Motor neuron (in vitro differentiated cells): ENCODE measurements at regions not wholly inside any gene's neighbourhood (a gene's known extent, or its start where the extent isn't known, plus 50 kb on each side); places are given as distances from the start of the nearest gene placed in this dataset.
A peak's percentile ranks its signal among the peaks of the same experiment; 100 is the strongest.

Source experiments
- ATAC-seq, 8 experiments: fragments of 200-7000 bp; cut with Tn5 transposase; replicated peaks in 6 of 8; 2 replicates each; pipeline ENCODE4 v1.8.0; 2021; ENCODE audit warnings: mild to moderate bottlenecking in 8 of 8, moderate library complexity in 8 of 8
- H3K27ac ChIP-seq, 2 donors: fragments of 250-450 bp; sonication (Bioruptor Pico); 2 replicates each; pipeline ENCODE4 v1.9.0; 2021; ENCODE audit warnings: antibody characterized with exemption in 2 of 2, mild to moderate bottlenecking in 2 of 2, moderate library complexity in 1 of 2
- H3K4me1 ChIP-seq, 2 donors: fragments of 250-450 bp; sonication (Bioruptor Pico); replicated peaks in 1 of 2; 2 replicates each; pipeline ENCODE4 v1.6.1; 2021; ENCODE audit warnings: antibody characterized with exemption in 2 of 2, mild to moderate bottlenecking in 2 of 2, moderate library complexity in 1 of 2
- H3K4me3 ChIP-seq, 5 donors: fragments of 250-450 bp; sonication (Bioruptor Pico); 2 replicates each; pipeline ENCODE4 v1.9.0; 2021; ENCODE audit warnings: antibody characterized with exemption in 5 of 5, mild to moderate bottlenecking in 5 of 5, moderate library complexity in 4 of 5
- WGBS, 10 experiments: fragments of 450-650 bp; shearing (Covaris generic); methylation state at CpG; one replicate each; pipeline ENCODE4 v1.0.0; 2022; 5-methylcytosine and 5-hydroxymethylcytosine counted together
- in situ Hi-C, 9 experiments: fragments of 400-800 bp; cut with MboI; loops; one replicate each; pipeline ENCODE4 v1.15.0; 2021; ENCODE audit warnings: low sequenced_read_pairs in 9 of 9, low pct_unique_long_range_greater_than_20kb in 2 of 9; ENCODE audit not compliant: unreplicated experiment in 9 of 9

GRCh38 chr5:110053205-110053604 lies 363.5 kb downstream of the MAN2A1 start:
- ATAC-seq: no peak
- 63 to 100% (median 100%) methylated on average over 1 of the region's 1 CpG; no CpG with 5 or more reads in 3 of the 10 experiments for WGBS, 10 experiments
- peaks cover 5 to 6% of the 10 kb centered on the region in 2 donors for H3K4me1 ChIP-seq
- no peak overlapping the region for H3K27ac ChIP-seq
- in situ Hi-C loops: no loop called here
- no peak overlapping the region for H3K4me3 ChIP-seq

DNA sequence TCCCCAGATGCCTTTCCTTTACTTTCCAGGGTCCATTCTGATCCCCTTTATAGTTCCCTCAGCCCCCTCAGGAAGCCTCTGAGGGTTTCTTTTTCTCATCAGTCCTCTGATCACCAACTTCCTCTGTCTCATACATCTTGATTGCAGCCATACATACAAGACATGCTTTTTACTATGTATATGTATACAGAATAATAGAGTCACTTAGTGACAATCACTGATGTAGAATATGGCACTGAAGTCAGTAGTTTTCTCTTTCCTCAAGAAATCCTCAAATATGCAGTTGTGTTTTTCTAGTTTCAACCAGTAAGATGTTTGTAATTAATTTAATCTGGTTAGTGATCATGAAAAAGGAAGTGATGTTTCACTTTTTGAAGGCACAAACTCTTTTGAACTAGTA lies 364.1 kb downstream of the MAN2A1 start:
- ATAC-seq: no peak
- Histone ChIP-seq H3K27ac (no peak overlapping the region), H3K4me1 (peaks cover 0 to 2% of the 10 kb centered on the region in 2 donors), H3K4me3 (no peak overlapping the region)
- in situ Hi-C loops: no loop called here

DNA sequence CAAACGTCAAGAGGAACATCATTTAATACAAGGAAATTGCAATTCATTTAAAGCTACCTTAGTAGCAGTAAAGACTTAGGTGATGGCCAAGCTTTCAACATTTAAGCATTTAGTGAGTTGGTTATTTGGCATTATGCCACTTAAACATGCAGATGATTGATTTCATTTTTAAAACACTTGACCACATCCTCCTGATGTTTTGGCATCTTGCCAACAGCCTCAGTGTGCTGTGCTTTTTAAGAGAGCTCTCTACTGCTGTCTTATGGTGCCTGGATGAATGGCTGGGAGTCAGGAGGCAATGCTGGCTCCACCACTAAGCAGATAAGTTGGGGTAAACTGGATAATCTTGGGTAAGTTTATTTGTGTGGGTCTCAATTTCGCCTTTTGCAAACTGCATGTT lies 364.5 kb downstream of the MAN2A1 start:
- Histone ChIP-seq H3K27ac (no peak overlapping the region), H3K4me3 (no peak overlapping the region), H3K4me1 (no peaks in the 10 kb centered on the region)
- in situ Hi-C loops: no loop called here
- 0 to 88% (median 51%) methylated on average over 1 to 2 of the region's 2 CpGs; no CpG with 5 or more reads in 1 of the 10 experiments for WGBS, 10 experiments
- ATAC-seq: peak in 4 of 8 experiments; percentile 23 to 41 (median 36)

- Histone ChIP-seq H3K4me3 (no peak overlapping the region), H3K27ac (no peak overlapping the region), H3K4me1 (no peaks in the 10 kb centered on the region)
- peak in 2 of 8 experiments; percentile 72 to 89 for ATAC-seq
- WGBS, 10 experiments: 0 to 100% (median 56%) methylated on average over 1 to 2 of the region's 2 CpGs
- in situ Hi-C loops: no loop called here
Measured at GRCh38 chr5:110055302-110055701, 365.6 kb downstream of the MAN2A1 start.

DNA sequence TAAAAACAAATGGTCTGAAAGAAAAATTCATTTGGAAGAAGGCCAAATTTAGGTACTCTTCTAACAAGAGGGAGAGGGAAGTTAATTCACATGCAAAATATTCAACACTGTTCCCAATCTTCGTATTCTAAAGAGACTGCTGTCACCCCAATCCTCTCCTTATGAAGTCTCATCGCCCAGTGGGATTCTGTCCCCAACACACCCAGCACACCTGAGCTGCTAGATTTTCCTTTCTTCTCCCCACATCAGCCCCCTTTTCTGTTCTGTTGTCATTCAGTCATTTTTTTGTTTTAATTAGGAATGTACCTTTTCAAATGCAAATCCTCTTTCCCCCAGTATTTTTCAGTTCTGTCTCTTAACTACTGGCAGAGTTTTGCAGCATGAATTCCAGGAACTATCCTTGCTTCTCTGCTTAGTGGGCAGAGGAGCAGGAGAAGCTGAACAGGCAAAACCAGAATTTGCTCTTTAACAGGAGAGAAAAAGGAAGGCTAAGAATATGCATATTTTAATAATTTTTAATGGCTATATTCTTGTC lies 366.9 kb downstream of the MAN2A1 start:
- H3K4me3 ChIP-seq: no peak overlapping the region
- in situ Hi-C loops: no loop called here
- H3K4me1 ChIP-seq: no peaks in the 10 kb centered on the region
- no peak for ATAC-seq
- no peak overlapping the region for H3K27ac ChIP-seq
- 42 to 100% (median 61%) methylated on average over 1 to 2 of the region's 2 CpGs; no CpG with 5 or more reads in 3 of the 10 experiments for WGBS, 10 experiments

DNA sequence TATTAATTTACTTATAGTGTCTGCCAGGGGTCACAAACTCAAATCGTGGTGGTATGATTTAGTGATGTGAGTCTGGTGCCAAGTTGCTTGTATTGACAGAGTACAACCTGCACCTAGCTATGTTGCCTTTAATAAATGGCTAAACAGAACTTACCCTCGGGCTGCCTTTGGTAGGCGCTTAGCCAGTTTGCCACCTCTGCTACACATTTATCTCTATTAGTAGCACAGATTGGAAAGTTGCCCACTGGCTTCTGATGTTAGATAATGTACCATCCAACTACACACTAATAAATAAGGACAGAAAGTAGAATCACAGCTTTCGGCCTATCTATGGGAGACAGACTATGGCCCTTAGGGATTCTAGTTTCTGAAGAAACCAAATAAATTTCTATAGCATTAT lies 368.4 kb downstream of the MAN2A1 start:
- H3K4me1 ChIP-seq: no peaks in the 10 kb centered on the region
- in situ Hi-C loops: no loop called here
- WGBS, 10 experiments: 92 to 100% (median 100%) methylated on average over 1 to 3 of the region's 4 CpGs; no CpG with 5 or more reads in 3 of the 10 experiments
- H3K27ac ChIP-seq: no peak overlapping the region
- no peak overlapping the region for H3K4me3 ChIP-seq
- ATAC-seq: no peak

DNA sequence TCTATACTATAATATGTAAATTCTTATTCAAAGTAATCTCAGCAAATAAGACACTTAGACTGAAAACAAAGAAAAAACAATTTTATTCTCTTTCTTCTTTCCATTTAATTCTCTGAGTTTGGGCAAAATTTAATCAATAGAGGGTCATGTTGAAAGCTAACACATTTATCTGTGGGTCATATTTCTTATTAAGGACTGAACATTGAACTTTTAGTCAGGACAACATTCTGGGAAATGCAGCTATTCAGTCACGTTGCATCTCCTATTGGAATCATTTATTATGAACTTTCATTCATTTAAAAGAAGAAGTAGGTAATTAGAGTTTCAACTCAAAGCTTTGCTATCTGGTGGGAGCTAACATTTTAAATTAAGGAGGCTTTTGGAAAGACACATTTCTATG lies 372.5 kb downstream of the MAN2A1 start:
- in situ Hi-C loops: no loop called here
- ATAC-seq: no peak
- WGBS, 10 experiments: 29 to 100% (median 63%) methylated on average over 1 of the region's 1 CpG; no CpG with 5 or more reads in 3 of the 10 experiments
- no peak overlapping the region for H3K4me3 ChIP-seq
- H3K4me1 ChIP-seq: no peaks in the 10 kb centered on the region
- no peak overlapping the region for H3K27ac ChIP-seq

DNA sequence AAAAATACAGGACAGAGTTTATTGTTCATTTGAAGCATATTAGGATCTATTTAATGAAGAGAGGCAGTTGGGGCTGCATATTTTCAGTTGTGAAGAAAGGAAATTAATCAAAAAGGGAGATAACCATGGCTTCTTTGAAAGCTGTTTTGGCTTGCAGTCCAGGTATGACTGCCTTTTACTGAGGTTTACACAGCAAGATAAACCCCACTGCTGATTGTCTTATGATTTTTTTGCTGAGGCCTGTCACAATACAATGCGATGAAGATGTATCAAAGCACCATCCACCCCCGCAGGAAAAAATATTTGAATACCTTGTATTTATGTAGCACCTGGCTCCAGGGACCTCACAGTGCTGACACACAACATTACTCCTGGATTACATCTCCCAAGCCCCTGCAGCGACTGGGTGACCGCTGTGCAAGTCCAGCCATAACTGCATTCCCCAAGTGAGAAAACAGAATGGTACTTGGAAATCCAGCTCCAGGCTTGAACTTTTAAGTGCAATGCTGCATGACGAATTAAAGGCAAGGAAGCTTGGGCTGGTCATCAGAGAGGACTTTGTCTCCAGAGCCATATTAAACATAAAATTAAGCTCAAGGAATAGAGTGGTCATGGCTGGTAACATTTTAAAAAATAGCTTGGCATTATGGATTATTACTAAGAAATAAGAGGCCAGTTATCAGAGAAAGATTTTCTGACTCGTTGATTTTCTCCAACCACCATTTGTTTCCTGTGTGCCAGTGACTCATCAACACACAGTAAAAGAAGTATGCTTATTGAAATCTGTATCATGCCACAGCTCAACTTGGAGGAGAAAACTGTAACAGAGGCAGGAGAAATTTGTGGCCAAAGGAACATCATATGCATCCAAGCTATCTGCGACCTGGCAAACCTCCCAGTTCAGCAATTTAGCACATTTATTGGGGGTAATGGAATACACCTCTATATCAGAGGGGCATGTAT lies 374.2 kb downstream of the MAN2A1 start:
- in situ Hi-C loops: no loop called here
- peak in 3 of 8 experiments; percentile 21 to 41 (median 31) for ATAC-seq
- no peak overlapping the region for H3K27ac ChIP-seq
- WGBS, 10 experiments: 29 to 89% (median 79%) methylated on average over 3 to 7 of the region's 7 CpGs
- no peaks in the 10 kb centered on the region for H3K4me1 ChIP-seq
- H3K4me3 ChIP-seq: no peak overlapping the region

DNA sequence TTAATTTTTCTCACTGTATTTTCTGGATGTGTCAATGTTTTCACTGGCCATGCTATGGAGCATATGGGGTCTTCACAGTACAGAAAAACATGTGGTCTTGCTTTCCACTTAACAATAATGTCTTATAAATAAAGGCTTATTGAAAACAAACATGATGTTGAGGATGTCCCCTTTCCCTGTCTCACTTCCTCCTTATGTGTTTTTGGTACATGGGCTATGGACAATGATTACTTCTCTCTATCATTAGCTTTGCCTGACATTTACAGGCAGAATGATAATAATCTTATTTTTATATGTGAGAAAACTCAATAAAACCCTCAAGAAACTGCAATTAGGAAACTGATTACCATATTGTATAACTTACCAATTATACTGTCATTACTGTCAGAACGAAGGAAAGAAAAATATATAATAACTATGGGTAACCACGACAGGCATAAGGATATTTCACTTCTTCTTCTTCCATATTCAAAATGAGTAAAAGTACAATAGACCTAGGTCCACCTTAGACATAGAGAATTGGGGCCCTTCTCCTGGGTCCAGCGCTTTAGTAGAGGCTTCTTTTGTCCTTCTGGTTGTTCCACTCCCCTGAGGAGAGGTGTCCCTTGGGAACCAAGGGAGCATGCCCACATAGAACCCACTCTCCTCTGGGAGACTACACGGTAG lies 375.0 kb downstream of the MAN2A1 start:
- H3K4me1 ChIP-seq: no peaks in the 10 kb centered on the region
- WGBS, 10 experiments: 50 to 100% (median 74%) methylated on average over 1 to 4 of the region's 4 CpGs
- ATAC-seq: no peak
- in situ Hi-C loops: no loop called here
- H3K27ac ChIP-seq: no peak overlapping the region
- H3K4me3 ChIP-seq: no peak overlapping the region

GRCh38 chr5:110070836-110071235 lies 381.1 kb downstream of the MAN2A1 start:
- Histone ChIP-seq H3K4me3 (no peak overlapping the region), H3K27ac (no peak overlapping the region), H3K4me1 (no peaks in the 10 kb centered on the region)
- 0 to 100% (median 69%) methylated on average over 1 to 4 of the region's 4 CpGs for WGBS, 10 experiments
- ATAC-seq: no peak
- in situ Hi-C loops: no loop called here

- no peak overlapping the region for H3K4me3 ChIP-seq
- H3K27ac ChIP-seq: no peak overlapping the region
- H3K4me1 ChIP-seq: no peaks in the 10 kb centered on the region
- no peak for ATAC-seq
- in situ Hi-C loops: no loop called here
Measured at GRCh38 chr5:110072651-110073050, 382.9 kb downstream of the MAN2A1 start.

DNA sequence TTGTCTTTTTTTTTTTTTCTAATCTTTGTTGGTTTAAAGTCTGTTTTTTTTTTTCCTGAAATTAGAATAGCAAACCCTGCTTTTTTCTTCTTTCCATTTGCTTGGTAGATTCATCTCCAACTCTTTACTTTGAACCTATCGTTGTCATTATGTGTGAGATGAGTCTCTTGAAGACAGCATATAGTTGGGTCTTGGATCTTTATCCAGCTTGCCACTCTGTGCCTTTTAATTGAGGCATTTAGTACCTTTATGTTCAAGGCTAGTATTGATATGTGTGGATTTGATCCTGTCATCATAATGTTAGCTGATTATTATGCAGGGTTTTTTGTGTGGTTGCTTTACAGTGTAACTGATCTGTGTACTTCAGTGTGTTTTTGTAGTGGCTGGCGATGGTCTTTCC lies 383.8 kb downstream of the MAN2A1 start:
- Histone ChIP-seq H3K4me1 (no peaks in the 10 kb centered on the region), H3K27ac (no peak overlapping the region), H3K4me3 (no peak overlapping the region)
- ATAC-seq: no peak
- WGBS, 10 experiments: 8 to 65% (median 50%) methylated on average over 1 to 2 of the region's 2 CpGs; no CpG with 5 or more reads in 1 of the 10 experiments
- in situ Hi-C loops: no loop called here

GRCh38 chr5:110075656-110076055 lies 385.9 kb downstream of the MAN2A1 start:
- Histone ChIP-seq H3K27ac (no peak overlapping the region), H3K4me1 (no peaks in the 10 kb centered on the region), H3K4me3 (no peak overlapping the region)
- in situ Hi-C loops: no loop called here
- no peak for ATAC-seq
- 29 to 100% (median 80%) methylated on average over 1 of the region's 1 CpG; no CpG with 5 or more reads in 3 of the 10 experiments for WGBS, 10 experiments
